H1 (cell line): ENCODE measurements at regions not wholly inside any gene's neighbourhood (a gene's known extent, or its start where the extent isn't known, plus 50 kb on each side); places are given as distances from the start of the nearest gene placed in this dataset.

Experiments
- CTCF ChIA-PET: fragments of 300-600 bp; sonication (Branson Sonifier 250); formaldehyde crosslinking; loops from one replicate; lab custom pipeline; 2021; ENCODE audit not compliant: partially characterized antibody; lab: Charles Lee
- POLR2A ChIA-PET: fragments of 300-600 bp; sonication (Branson Sonifier 250); formaldehyde crosslinking; loops from one replicate; lab custom pipeline; 2021; ENCODE audit warnings: inconsistent platforms; ENCODE audit not compliant: partially characterized antibody; lab: Charles Lee
- DNase-seq, 2 experiments: peaks; one replicate each; pipeline versions ENCODE4 v3.0.0 to v3.0.0-alpha.2; 2010 to 2022; ENCODE audit warnings: low spot score in 2 of 2, low read depth in 1 of 2, mixed read lengths in 1 of 2
- FAIRE-seq: peaks from 2 replicates; lab custom pipeline; 2011; peaks lifted over from hg19 to GRCh38; lab: Jason Lieb, UNC
- H2AFZ ChIP-seq: 2 replicates; pipeline ENCODE4 v1.8.1; 2012; ENCODE audit warnings: low read length, inconsistent platforms
- H2AK5ac ChIP-seq: 2 replicates; pipeline ENCODE4 v1.6.1; 2013; ENCODE audit warnings: low read depth, low read length
- H2BK120ac ChIP-seq: replicated peaks from 2 replicates; pipeline ENCODE3; 2013; ENCODE audit warnings: low read depth, low read length, inconsistent platforms
- H2BK12ac ChIP-seq: 2 replicates; pipeline ENCODE4 v1.6.1; 2013; ENCODE audit warnings: low read depth, low read length
- H2BK15ac ChIP-seq: 2 replicates; pipeline ENCODE4 v1.6.1; 2013; ENCODE audit warnings: low read length
- H2BK20ac ChIP-seq: 2 replicates; pipeline ENCODE4 v1.6.1; 2013; ENCODE audit warnings: low read length
- H2BK5ac ChIP-seq: 2 replicates; pipeline ENCODE4 v1.6.1; 2013; ENCODE audit warnings: low read depth, low read length
- H3K14ac ChIP-seq: 2 replicates; pipeline ENCODE4 v1.6.1; 2013; ENCODE audit warnings: inconsistent platforms; ENCODE audit not compliant: insufficient read length
- H3K18ac ChIP-seq: 2 replicates; pipeline ENCODE4 v1.6.1; 2013; ENCODE audit warnings: low read length; ENCODE audit errors: extremely low read depth
- H3K23ac ChIP-seq: 2 replicates; pipeline ENCODE4 v1.6.1; 2013; ENCODE audit warnings: inconsistent platforms; ENCODE audit not compliant: insufficient read length
- H3K23me2 ChIP-seq: 2 replicates; pipeline ENCODE4 v1.6.1; 2013; ENCODE audit warnings: low read depth, low read length
- H3K27ac ChIP-seq: 2 replicates; pipeline ENCODE4 v1.6.1; 2011; ENCODE audit warnings: low read depth, low read length, inconsistent platforms
- H3K27me3 ChIP-seq, 4 experiments: replicated peaks in 1 of 4; 1 replicate in 1 of 4; 2 replicates in 3 of 4; pipeline versions ENCODE4 v1.6.1 to v1.8.1; 2011 to 2013; ENCODE audit warnings: low read length in 3 of 4, mild to moderate bottlenecking in 3 of 4, inconsistent platforms in 2 of 4, mixed read lengths in 2 of 4, moderate library complexity in 1 of 4; ENCODE audit not compliant: control insufficient read depth in 3 of 4, insufficient read depth in 3 of 4; ENCODE audit errors: extremely low read depth in 1 of 4
- H3K36me3 ChIP-seq, 4 experiments: 2 replicates each; pipeline versions ENCODE4 v1.6.1 to v1.8.1; 2011 to 2013; ENCODE audit warnings: mild to moderate bottlenecking in 4 of 4, low read length in 3 of 4, moderate library complexity in 2 of 4, control low read depth in 1 of 4, inconsistent platforms in 1 of 4; ENCODE audit not compliant: insufficient read depth in 4 of 4, control insufficient read depth in 2 of 4
- H3K4ac ChIP-seq: replicated peaks from 2 replicates; pipeline ENCODE3; 2013; ENCODE audit warnings: low read length, low read depth, mixed read lengths, inconsistent platforms; ENCODE audit not compliant: insufficient read length
- H3K4me1 ChIP-seq, 4 experiments: replicated peaks in 1 of 4; 1 replicate in 1 of 4; 2 replicates in 3 of 4; pipeline versions ENCODE4 v1.6.1 to v1.8.1; 2011 to 2013; ENCODE audit warnings: low read length in 3 of 4, inconsistent platforms in 2 of 4, mixed read lengths in 1 of 4; ENCODE audit not compliant: insufficient read depth in 4 of 4, control insufficient read depth in 3 of 4
- H3K4me2 ChIP-seq, 2 experiments: 2 replicates each; pipeline versions ENCODE4 v1.6.1 to v1.8.1; 2011 to 2013; ENCODE audit warnings: low read depth in 2 of 2, low read length in 2 of 2, control low read depth in 1 of 2, inconsistent platforms in 1 of 2, mild to moderate bottlenecking in 1 of 2; ENCODE audit not compliant: insufficient read depth in 1 of 2
- H3K4me3 ChIP-seq, 4 experiments: fragments of 200-600, 300-600 bp in 1 of 4; sonication (generic), shearing (Covaris generic), sonication (Bioruptor Twin) in 1 of 4; 2 replicates each; pipeline versions ENCODE4 v1.5.1 to v1.8.1; 2011 to 2016; ENCODE audit warnings: low read length in 4 of 4, low read depth in 3 of 4, control low read depth in 2 of 4, inconsistent platforms in 2 of 4, mild to moderate bottlenecking in 2 of 4, mixed read lengths in 1 of 4, moderate library complexity in 1 of 4; ENCODE audit not compliant: insufficient read depth in 2 of 4; ENCODE audit errors: extremely low read depth in 1 of 4
- H3K56ac ChIP-seq: replicated peaks from 2 replicates; pipeline ENCODE3; 2013; ENCODE audit warnings: low read depth, mild to moderate bottlenecking, mixed read lengths, low read length, inconsistent platforms; ENCODE audit not compliant: insufficient read length
- H3K79me1 ChIP-seq: 2 replicates; pipeline ENCODE4 v1.6.1; 2013; ENCODE audit warnings: low read depth, low read length, control low read depth
- H3K79me2 ChIP-seq, 2 experiments: 2 replicates each; pipeline versions ENCODE4 v1.6.1 to v1.8.1; 2012 to 2013; ENCODE audit warnings: low read length in 2 of 2, mild to moderate bottlenecking in 2 of 2, inconsistent platforms in 1 of 2; ENCODE audit not compliant: insufficient read depth in 2 of 2, control insufficient read depth in 1 of 2
- H3K9ac ChIP-seq, 4 experiments: replicated peaks in 1 of 4; 1 replicate in 1 of 4; 2 replicates in 3 of 4; pipeline versions ENCODE4 v1.6.1 to v1.8.1; 2011 to 2013; ENCODE audit warnings: low read depth in 3 of 4, low read length in 3 of 4, control low read depth in 2 of 4, mild to moderate bottlenecking in 2 of 4, moderate library complexity in 2 of 4, inconsistent platforms in 1 of 4; ENCODE audit errors: extremely low read depth in 1 of 4
- H3K9me3 ChIP-seq, 2 experiments: 2 replicates each; pipeline versions ENCODE4 v1.6.1 to v1.8.1; 2012 to 2013; ENCODE audit warnings: mild to moderate bottlenecking in 2 of 2, moderate library complexity in 2 of 2, control low read depth in 1 of 2, inconsistent platforms in 1 of 2, low read depth in 1 of 2, low read length in 1 of 2, mixed read lengths in 1 of 2; ENCODE audit not compliant: insufficient read depth in 2 of 2
- H4K20me1 ChIP-seq, 2 experiments: replicated peaks in 1 of 2; 2 replicates each; pipeline versions ENCODE3 to v1.8.1; 2011 to 2013; ENCODE audit warnings: inconsistent platforms in 2 of 2, low read length in 2 of 2, mild to moderate bottlenecking in 1 of 2; ENCODE audit not compliant: insufficient read depth in 2 of 2, control insufficient read depth in 1 of 2
- H4K5ac ChIP-seq: 2 replicates; pipeline ENCODE4 v1.6.1; 2013; ENCODE audit warnings: low read length, low read depth, mixed read lengths, inconsistent platforms; ENCODE audit not compliant: insufficient read length
- H4K8ac ChIP-seq: 2 replicates; pipeline ENCODE4 v1.8.0; 2013; ENCODE audit warnings: mild to moderate bottlenecking, moderate library complexity, low read length, inconsistent platforms; ENCODE audit not compliant: insufficient read depth; ENCODE audit errors: extremely low read depth
- H4K91ac ChIP-seq: replicated peaks from 2 replicates; pipeline ENCODE3; 2013; ENCODE audit warnings: low read length, mixed read lengths, inconsistent platforms; ENCODE audit not compliant: insufficient read length
- ASH2L ChIP-seq: fragments of 200-600, 300-600 bp; sonication (generic); IDR thresholded peaks from one replicate; pipeline ENCODE4 v1.7.1; 2017; ENCODE audit warnings: low read length
- RAD21 ChIP-seq, 2 experiments: IDR thresholded peaks in 1 of 2; conservative IDR thresholded peaks in 1 of 2; 2 replicates each; pipeline ENCODE4 v1.6.1; 2011; ENCODE audit warnings: low read depth in 2 of 2, low read length in 2 of 2, improper control_type of control experiment in 1 of 2, inconsistent platforms in 1 of 2, mild to moderate bottlenecking in 1 of 2, moderate library complexity in 1 of 2
- SIN3A ChIP-seq, 2 experiments: IDR thresholded peaks in 1 of 2; conservative IDR thresholded peaks in 1 of 2; 2 replicates each; pipeline ENCODE4 v1.6.1; 2011 to 2012; ENCODE audit warnings: low read length in 2 of 2, improper control_type of control experiment in 1 of 2, low read depth in 1 of 2, mild to moderate bottlenecking in 1 of 2
- TAF1 ChIP-seq: IDR thresholded peaks from 2 replicates; pipeline ENCODE4 v1.6.1; 2011; ENCODE audit warnings: mild to moderate bottlenecking, low read depth, low read length
- TAF7 ChIP-seq: optimal IDR thresholded peaks from 2 replicates; pipeline ENCODE3; 2011; ENCODE audit warnings: low read depth, mild to moderate bottlenecking, inconsistent platforms, low read length, moderate library complexity, borderline replicate concordance
- whole genome bisulfite sequencing, 2 experiments: shearing (Covaris generic) in 1 of 2; methylation state at CpG; one replicate each; pipeline versions ENCODE4 v1.1.6 to v1.1.7; 2013 to 2015; ENCODE audit warnings: low lambda C conversion rate in 2 of 2, mixed read lengths in 2 of 2, inconsistent platforms in 1 of 2, low coverage in 1 of 2, missing lambda C conversion rate in 1 of 2; ENCODE audit not compliant: insufficient replicate concordance in 2 of 2, insufficient coverage in 1 of 2, insufficient read length in 1 of 2; ENCODE audit errors: extremely low coverage in 1 of 2, missing lambda C conversion rate in 1 of 2; 5-methylcytosine and 5-hydroxymethylcytosine counted together

GRCh38 chr16:64356267-64356666 lies 765.6 kb downstream of the CDH11 start:
- Histone ChIP-seq H3K4me2 (no peak overlapping the region), H3K27ac (no peak overlapping the region), H4K20me1 (no peaks in the 10 kb centered on the region), H2BK5ac (no peak overlapping the region), H3K23me2 (no peaks in the 10 kb centered on the region), H4K91ac (no peak overlapping the region), H3K23ac (no peak overlapping the region), H2BK20ac (no peak overlapping the region), H3K18ac (no peak overlapping the region), H2BK120ac (no peak overlapping the region)
- no peak for TF ChIP-seq TAF1
- TF ChIP-seq TAF7 = no peak
- TF ChIP-seq ASH2L = no peak
- no peak for TF ChIP-seq RAD21 (IDR thresholded peaks at IDR 0.05 in 1 of 2, conservative IDR thresholded peaks at IDR 0.05 in 1 of 2; ENCODE audit: low read depth in 2 of 2, low read length in 2 of 2)
- TF ChIP-seq SIN3A (conservative IDR thresholded peaks at IDR 0.05 in 1 of 2, IDR thresholded peaks at IDR 0.05 in 1 of 2; ENCODE audit: low read depth in 1 of 2, low read length in 2 of 2) = no peak
- TF ChIP-seq, all 59 proteins: peak for 0
- H3K79me1 ChIP-seq = no peaks in the 10 kb centered on the region
- H2AK5ac ChIP-seq = no peak overlapping the region
- H3K56ac ChIP-seq = no peak overlapping the region
- H3K4ac ChIP-seq = no peak overlapping the region
- FAIRE-seq (no peak), DNase-seq (no peak)
- no peak overlapping the region for H3K9ac ChIP-seq
- no peak overlapping the region for H2BK15ac ChIP-seq
- no peaks in the 10 kb centered on the region for H3K79me2 ChIP-seq
- H3K27me3 ChIP-seq = no peaks in the 10 kb centered on the region
- WGBS, 2 experiments = 100% methylated on average over 1 of the region's 1 CpG; no CpG with 5 or more reads in 1 of the 2 experiments
- no peaks in the 10 kb centered on the region for H3K4me1 ChIP-seq
- no peaks in the 10 kb centered on the region for H3K36me3 ChIP-seq
- ChIA-PET CTCF (interaction anchor here (0.7 kb wide), 1 partner anchor 689 kb away, joined by 4 read pairs; no protein-coding TSS in a partner anchor), POLR2A (no interaction called here)
- H2BK12ac ChIP-seq = no peak overlapping the region
- no peak overlapping the region for H4K8ac ChIP-seq
- no peak overlapping the region for H4K5ac ChIP-seq
- no peak overlapping the region for H3K14ac ChIP-seq
- no peak overlapping the region for H3K4me3 ChIP-seq
- H2AFZ ChIP-seq = no peak overlapping the region
- H3K9me3 ChIP-seq = no peaks in the 10 kb centered on the region
